ENCODE measurements at regions not wholly inside any gene's neighbourhood (a gene's known extent, or its start where the extent isn't known, plus 50 kb on each side); places are given as distances from the start of the nearest gene placed in this dataset.

DNA sequence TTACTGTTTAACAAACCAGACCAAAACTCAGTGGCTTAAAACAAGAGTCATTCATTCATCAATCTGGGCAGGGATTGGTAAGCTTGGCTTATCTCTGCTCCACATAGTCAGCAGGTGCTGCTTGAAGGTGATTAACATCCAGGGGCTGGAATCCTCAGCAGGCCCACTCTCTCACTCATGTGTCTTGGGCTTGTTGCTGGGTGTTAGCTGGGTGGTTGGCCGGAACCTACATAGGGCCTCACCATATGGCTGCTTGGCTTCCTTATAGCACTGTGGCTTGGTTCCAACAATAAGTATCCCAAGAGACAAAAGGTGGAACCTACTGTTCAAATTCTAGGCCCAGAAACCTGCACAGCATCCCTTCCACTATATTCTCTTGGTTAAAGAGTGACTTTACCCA lies 125.0 kb downstream of the RASGEF1B start:
- no peak overlapping the region for H3K4me3 ChIP-seq (ENCODE audit: low read depth in 2 of 2, low read length in 1 of 2)
- H4K20me1 ChIP-seq (ENCODE audit: insufficient read depth), result no peaks in the 10 kb centered on the region
- no peak overlapping the region for H3K4me2 ChIP-seq
- no peaks in the 10 kb centered on the region; the same call in 1 of the 2 replicates for H3K27me3 ChIP-seq (ENCODE audit: insufficient read depth)
- no peak overlapping the region for H3K27ac ChIP-seq (ENCODE audit: low read depth in 2 of 2, low read length in 1 of 2)
- CTCF ChIA-PET, result interaction anchor here (2.5 kb wide), 1 partner anchor 277 kb away, joined by 11 read pairs; no protein-coding TSS in a partner anchor
- peaks cover 2% of the 10 kb centered on the region; the same call in 1 of the 2 replicates for H3K9me2 ChIP-seq
- H3K9me3 ChIP-seq, result no peaks in the 10 kb centered on the region
- no peak for TF ChIP-seq FOSL2 (IDR thresholded peaks at IDR 0.05; ENCODE audit: borderline replicate concordance, low read depth)
- TF ChIP-seq YY1 (IDR thresholded peaks at IDR 0.05; ENCODE audit: low read depth), result no peak
- TF ChIP-seq, protein P1, sequence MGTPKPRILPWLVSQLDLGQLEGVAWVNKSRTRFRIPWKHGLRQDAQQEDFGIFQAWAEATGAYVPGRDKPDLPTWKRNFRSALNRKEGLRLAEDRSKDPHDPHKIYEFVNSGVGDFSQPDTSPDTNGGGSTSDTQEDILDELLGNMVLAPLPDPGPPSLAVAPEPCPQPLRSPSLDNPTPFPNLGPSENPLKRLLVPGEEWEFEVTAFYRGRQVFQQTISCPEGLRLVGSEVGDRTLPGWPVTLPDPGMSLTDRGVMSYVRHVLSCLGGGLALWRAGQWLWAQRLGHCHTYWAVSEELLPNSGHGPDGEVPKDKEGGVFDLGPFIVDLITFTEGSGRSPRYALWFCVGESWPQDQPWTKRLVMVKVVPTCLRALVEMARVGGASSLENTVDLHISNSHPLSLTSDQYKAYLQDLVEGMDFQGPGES (IDR thresholded peaks at IDR 0.05; ENCODE audit: low read depth, low read length), result no peak
- TF ChIP-seq, protein P2, sequence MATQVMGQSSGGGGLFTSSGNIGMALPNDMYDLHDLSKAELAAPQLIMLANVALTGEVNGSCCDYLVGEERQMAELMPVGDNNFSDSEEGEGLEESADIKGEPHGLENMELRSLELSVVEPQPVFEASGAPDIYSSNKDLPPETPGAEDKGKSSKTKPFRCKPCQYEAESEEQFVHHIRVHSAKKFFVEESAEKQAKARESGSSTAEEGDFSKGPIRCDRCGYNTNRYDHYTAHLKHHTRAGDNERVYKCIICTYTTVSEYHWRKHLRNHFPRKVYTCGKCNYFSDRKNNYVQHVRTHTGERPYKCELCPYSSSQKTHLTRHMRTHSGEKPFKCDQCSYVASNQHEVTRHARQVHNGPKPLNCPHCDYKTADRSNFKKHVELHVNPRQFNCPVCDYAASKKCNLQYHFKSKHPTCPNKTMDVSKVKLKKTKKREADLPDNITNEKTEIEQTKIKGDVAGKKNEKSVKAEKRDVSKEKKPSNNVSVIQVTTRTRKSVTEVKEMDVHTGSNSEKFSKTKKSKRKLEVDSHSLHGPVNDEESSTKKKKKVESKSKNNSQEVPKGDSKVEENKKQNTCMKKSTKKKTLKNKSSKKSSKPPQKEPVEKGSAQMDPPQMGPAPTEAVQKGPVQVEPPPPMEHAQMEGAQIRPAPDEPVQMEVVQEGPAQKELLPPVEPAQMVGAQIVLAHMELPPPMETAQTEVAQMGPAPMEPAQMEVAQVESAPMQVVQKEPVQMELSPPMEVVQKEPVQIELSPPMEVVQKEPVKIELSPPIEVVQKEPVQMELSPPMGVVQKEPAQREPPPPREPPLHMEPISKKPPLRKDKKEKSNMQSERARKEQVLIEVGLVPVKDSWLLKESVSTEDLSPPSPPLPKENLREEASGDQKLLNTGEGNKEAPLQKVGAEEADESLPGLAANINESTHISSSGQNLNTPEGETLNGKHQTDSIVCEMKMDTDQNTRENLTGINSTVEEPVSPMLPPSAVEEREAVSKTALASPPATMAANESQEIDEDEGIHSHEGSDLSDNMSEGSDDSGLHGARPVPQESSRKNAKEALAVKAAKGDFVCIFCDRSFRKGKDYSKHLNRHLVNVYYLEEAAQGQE (IDR thresholded peaks at IDR 0.05; ENCODE audit: low read depth, low read length), result no peak
- TF ChIP-seq GABPA (IDR thresholded peaks at IDR 0.05; ENCODE audit: low read depth), result no peak
- TF ChIP-seq FOXJ3 (CRISPR knock-in tag; IDR thresholded peaks at IDR 0.05), result no peak
- TF ChIP-seq, protein P3, sequence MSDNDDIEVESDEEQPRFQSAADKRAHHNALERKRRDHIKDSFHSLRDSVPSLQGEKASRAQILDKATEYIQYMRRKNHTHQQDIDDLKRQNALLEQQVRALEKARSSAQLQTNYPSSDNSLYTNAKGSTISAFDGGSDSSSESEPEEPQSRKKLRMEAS (IDR thresholded peaks at IDR 0.05; ENCODE audit: low read depth), result no peak
- TF ChIP-seq POLR2AphosphoS5 (IDR thresholded peaks at IDR 0.05; ENCODE audit: low read depth, low read length), result no peak
- TF ChIP-seq TAF1 (IDR thresholded peaks at IDR 0.05; ENCODE audit: borderline replicate concordance, low read depth, low read length), result no peak
- TF ChIP-seq, protein P4, sequence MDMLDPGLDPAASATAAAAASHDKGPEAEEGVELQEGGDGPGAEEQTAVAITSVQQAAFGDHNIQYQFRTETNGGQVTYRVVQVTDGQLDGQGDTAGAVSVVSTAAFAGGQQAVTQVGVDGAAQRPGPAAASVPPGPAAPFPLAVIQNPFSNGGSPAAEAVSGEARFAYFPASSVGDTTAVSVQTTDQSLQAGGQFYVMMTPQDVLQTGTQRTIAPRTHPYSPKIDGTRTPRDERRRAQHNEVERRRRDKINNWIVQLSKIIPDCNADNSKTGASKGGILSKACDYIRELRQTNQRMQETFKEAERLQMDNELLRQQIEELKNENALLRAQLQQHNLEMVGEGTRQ (IDR thresholded peaks at IDR 0.05; ENCODE audit: borderline replicate concordance, low read depth, low read length), result no peak
- TF ChIP-seq ELF1 (IDR thresholded peaks at IDR 0.05), result no peak
- no peak for TF ChIP-seq GATA2 (CRISPR knock-in tag; IDR thresholded peaks at IDR 0.05)
- no peak for TF ChIP-seq SMC3 (IDR thresholded peaks at IDR 0.05; ENCODE audit: low read depth, low read length)
- TF ChIP-seq, protein P5, sequence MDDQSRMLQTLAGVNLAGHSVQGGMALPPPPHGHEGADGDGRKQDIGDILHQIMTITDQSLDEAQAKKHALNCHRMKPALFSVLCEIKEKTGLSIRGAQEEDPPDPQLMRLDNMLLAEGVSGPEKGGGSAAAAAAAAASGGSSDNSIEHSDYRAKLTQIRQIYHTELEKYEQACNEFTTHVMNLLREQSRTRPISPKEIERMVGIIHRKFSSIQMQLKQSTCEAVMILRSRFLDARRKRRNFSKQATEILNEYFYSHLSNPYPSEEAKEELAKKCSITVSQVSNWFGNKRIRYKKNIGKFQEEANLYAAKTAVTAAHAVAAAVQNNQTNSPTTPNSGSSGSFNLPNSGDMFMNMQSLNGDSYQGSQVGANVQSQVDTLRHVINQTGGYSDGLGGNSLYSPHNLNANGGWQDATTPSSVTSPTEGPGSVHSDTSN (IDR thresholded peaks at IDR 0.05), result no peak
- no peaks in the 10 kb centered on the region for H3K36me3 ChIP-seq (replicated peaks in 1 of 2; ENCODE audit: control insufficient read depth in 1 of 2, insufficient read depth in 2 of 2, low read length in 1 of 2)
- WGBS (ENCODE audit: low lambda C conversion rate), result 14% methylated on average over 1 of the region's 1 CpG
- H2AFZ ChIP-seq (ENCODE audit: low read depth), result no peak overlapping the region
- H3K4me1 ChIP-seq (ENCODE audit: control insufficient read depth in 1 of 2, insufficient read depth in 2 of 2, low read depth in 1 of 2, low read length in 1 of 2), result no peaks in the 10 kb centered on the region
- POLR2A ChIA-PET, result no interaction called here
- no peaks in the 10 kb centered on the region for H3F3A ChIP-seq (replicated peaks; ENCODE audit: insufficient read depth)
- DNase-seq, result no peak
- no peaks in the 10 kb centered on the region for H3K79me2 ChIP-seq (ENCODE audit: insufficient read depth)
- H3K9ac ChIP-seq, result no peak overlapping the region
